Gastroesophageal sphincter (tissue), 4 donors: ENCODE measurements at regions not wholly inside any gene's neighbourhood (a gene's known extent, or its start where the extent isn't known, plus 50 kb on each side); places are given as distances from the start of the nearest gene placed in this dataset.

ENCODE experiments used
- ATAC-seq: fragments of 150-250 bp; one replicate; pipeline ENCODE4 v1.9.1; 2016; ENCODE audit warnings: mild to moderate bottlenecking, moderate library complexity
- H3K27ac ChIP-seq, 4 donors: fragments of 200-600 bp; sonication (generic) in 3 of 4; 1 replicate in 3 of 4; 2 replicates in 1 of 4; pipeline ENCODE4 v1.5.1; 2016 to 2019
- H3K27me3 ChIP-seq: fragments of 200-600 bp; sonication (generic); one replicate; pipeline ENCODE4 v1.5.1; 2019
- H3K36me3 ChIP-seq, 2 donors: fragments of 200-600 bp; sonication (generic); one replicate each; pipeline ENCODE4 v1.5.1; 2019; ENCODE audit warnings: control low read depth in 1 of 2
- H3K4me1 ChIP-seq, 3 donors: fragments of 200-600 bp; sonication (generic); 1 replicate in 2 of 3; 2 replicates in 1 of 3; pipeline ENCODE4 v1.5.1; 2016 to 2019; ENCODE audit warnings: control low read depth in 2 of 3
- H3K4me3 ChIP-seq, 2 donors: fragments of 200-600 bp; sonication (generic); one replicate each; pipeline ENCODE4 v1.5.1; 2019; ENCODE audit warnings: mild to moderate bottlenecking in 1 of 2, moderate library complexity in 1 of 2
- H3K9me3 ChIP-seq, 3 donors: fragments of 200-600 bp; sonication (generic); one replicate each; pipeline ENCODE4 v1.5.1; 2017 to 2019; ENCODE audit warnings: control low read depth in 2 of 3
- EP300 ChIP-seq: sonication (generic); formaldehyde crosslinking; IDR thresholded peaks from one replicate; pipeline ENCODE4 v1.6.1; 2017; ENCODE audit warnings: antibody characterized with exemption, mild to moderate bottlenecking
- POLR2A ChIP-seq, 2 donors: fragments of 450-650 bp; IDR thresholded peaks; one replicate each; pipeline ENCODE4 v1.6.1; 2017; ENCODE audit warnings: antibody characterized with exemption in 2 of 2, mild to moderate bottlenecking in 2 of 2, moderate library complexity in 1 of 2
- POLR2AphosphoS5 ChIP-seq: sonication (generic); formaldehyde crosslinking; IDR thresholded peaks from one replicate; pipeline ENCODE4 v1.6.1; 2017; ENCODE audit warnings: antibody characterized with exemption
- WGBS, 2 donors: methylation state at CpG; one replicate each; pipeline ENCODE4 v1.1.5; 2018; ENCODE audit warnings: low coverage in 1 of 2; 5-methylcytosine and 5-hydroxymethylcytosine counted together
- TF ChIP-seq, protein P1 (sequence below), 4 experiments: fragments of 200-600 bp in 2 of 4; fragments of 450-650 bp in 2 of 4; sonication (generic) in 1 of 4; IDR thresholded peaks; one replicate each; pipeline ENCODE4 v1.5.1; 2017 to 2019; ENCODE audit warnings: antibody characterized with exemption in 4 of 4, mild to moderate bottlenecking in 2 of 4, moderate library complexity in 2 of 4

DNA sequence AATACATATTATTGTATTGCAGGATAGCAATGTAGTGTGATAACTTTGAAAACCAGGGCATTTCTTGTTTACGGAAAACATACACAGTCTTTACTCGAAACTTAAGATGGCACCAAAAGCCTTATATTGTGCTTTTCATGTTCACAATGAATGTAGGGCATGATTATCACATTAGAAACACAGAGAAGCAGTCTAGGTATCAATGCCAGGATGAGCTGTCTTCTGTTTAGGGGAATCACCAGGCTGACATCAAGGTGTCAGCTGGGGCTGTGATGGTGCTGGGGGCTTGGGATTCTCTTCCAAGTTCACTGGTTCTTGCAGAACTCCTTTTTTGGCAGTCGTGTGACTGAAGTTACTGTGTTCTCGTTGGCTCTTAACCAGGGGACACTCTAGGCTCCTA, 1067.3 kb downstream of the FLRT2 start:
- ATAC-seq: no peak
- Histone ChIP-seq H3K4me3 (no peak overlapping the region), H3K27ac (no peak overlapping the region), H3K9me3 (no peaks in the 10 kb centered on the region), H3K27me3 (no peaks in the 10 kb centered on the region), H3K36me3 (no peaks in the 10 kb centered on the region), H3K4me1 (no peaks in the 10 kb centered on the region)
- 60 to 75% methylated on average over 2 to 3 of the region's 4 CpGs for WGBS, 2 donors
- TF ChIP-seq POLR2AphosphoS5: no peak
- TF ChIP-seq EP300: no peak
- TF ChIP-seq, protein P1, sequence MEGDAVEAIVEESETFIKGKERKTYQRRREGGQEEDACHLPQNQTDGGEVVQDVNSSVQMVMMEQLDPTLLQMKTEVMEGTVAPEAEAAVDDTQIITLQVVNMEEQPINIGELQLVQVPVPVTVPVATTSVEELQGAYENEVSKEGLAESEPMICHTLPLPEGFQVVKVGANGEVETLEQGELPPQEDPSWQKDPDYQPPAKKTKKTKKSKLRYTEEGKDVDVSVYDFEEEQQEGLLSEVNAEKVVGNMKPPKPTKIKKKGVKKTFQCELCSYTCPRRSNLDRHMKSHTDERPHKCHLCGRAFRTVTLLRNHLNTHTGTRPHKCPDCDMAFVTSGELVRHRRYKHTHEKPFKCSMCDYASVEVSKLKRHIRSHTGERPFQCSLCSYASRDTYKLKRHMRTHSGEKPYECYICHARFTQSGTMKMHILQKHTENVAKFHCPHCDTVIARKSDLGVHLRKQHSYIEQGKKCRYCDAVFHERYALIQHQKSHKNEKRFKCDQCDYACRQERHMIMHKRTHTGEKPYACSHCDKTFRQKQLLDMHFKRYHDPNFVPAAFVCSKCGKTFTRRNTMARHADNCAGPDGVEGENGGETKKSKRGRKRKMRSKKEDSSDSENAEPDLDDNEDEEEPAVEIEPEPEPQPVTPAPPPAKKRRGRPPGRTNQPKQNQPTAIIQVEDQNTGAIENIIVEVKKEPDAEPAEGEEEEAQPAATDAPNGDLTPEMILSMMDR (IDR thresholded peaks at IDR 0.05): no peak
- no peak for TF ChIP-seq POLR2A (IDR thresholded peaks at IDR 0.05)

DNA sequence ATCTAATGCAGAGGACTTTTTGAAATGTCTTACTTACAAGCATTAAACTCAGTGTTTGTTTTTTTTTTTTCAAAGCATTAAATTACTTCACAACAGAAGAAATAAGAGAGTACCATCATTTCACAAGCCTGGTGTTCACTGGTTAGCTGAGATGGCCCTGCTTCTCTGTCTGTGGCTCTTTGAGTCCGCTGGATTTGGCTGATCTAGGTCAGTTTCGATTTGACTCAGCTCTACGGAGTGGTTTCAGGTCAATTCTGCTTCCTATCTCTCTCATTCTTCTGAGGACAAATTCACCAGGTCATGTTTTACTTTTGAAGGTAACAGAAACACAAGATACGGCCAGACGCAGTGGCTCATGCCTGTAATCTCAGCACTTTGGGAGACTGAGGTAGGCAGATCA, 1066.1 kb downstream of the FLRT2 start:
- no peak for ATAC-seq
- Histone ChIP-seq H3K4me3 (no peak overlapping the region), H3K4me1 (no peaks in the 10 kb centered on the region), H3K27ac (no peak overlapping the region), H3K9me3 (no peaks in the 10 kb centered on the region), H3K36me3 (no peaks in the 10 kb centered on the region), H3K27me3 (no peaks in the 10 kb centered on the region)
- TF ChIP-seq POLR2AphosphoS5 (no peak), EP300 (no peak), POLR2A (IDR thresholded peaks at IDR 0.05) (no peak)
- TF ChIP-seq, protein P1 (IDR thresholded peaks at IDR 0.05): no peak
- no CpG with 5 or more reads among the region's 5 CpGs for WGBS, 2 donors

DNA sequence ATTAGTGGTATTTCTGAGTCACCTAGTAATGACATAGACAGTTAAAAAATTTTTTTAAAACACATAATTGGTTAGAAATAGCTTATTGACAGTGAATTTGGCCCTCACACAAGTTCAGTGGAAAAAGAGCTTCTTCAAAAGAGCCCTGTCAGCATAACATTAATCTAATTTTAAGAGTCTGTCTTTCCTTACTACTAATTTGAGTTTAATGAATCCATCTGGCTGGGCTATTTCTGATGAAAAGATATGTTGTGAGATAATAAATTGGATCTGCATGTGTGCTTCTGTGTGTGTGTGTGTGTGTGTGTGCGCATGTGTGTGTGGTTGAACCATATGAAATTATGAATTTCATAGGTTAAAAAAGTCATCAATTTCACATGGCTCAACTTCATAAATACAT, 1045.2 kb downstream of the FLRT2 start:
- Histone ChIP-seq H3K36me3 (no peaks in the 10 kb centered on the region), H3K9me3 (peaks cover 0 to 10% (median 0%) of the 10 kb centered on the region in 3 donors), H3K27ac (no peak overlapping the region), H3K4me1 (no peaks in the 10 kb centered on the region), H3K4me3 (no peak overlapping the region), H3K27me3 (no peaks in the 10 kb centered on the region)
- TF ChIP-seq POLR2A (IDR thresholded peaks at IDR 0.05) (no peak), POLR2AphosphoS5 (no peak), EP300 (no peak)
- TF ChIP-seq, protein P1 (IDR thresholded peaks at IDR 0.05): no peak
- 80 to 94% methylated on average over 1 of the region's 1 CpG for WGBS, 2 donors
- no peak for ATAC-seq

DNA sequence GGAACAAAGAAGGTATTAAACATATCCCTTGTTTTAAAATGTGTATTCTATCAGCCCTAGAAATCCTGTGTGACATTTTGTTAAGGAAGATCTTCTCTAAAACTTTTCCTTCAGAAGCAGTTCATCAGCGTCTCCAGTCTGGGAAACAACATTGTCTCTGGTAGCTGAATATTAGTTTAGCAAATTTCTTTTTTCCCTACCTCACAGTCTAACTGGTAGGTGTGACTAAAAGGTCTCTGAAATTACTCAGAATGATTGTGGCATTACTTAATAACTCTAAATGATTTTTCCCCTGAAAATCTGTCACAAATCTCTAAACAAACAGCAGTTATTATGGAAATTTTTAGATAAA, 1044.8 kb downstream of the FLRT2 start:
- Histone ChIP-seq H3K36me3 (no peaks in the 10 kb centered on the region), H3K27me3 (no peaks in the 10 kb centered on the region), H3K9me3 (peaks cover 0 to 14% (median 0%) of the 10 kb centered on the region in 3 donors), H3K4me3 (no peak overlapping the region), H3K27ac (no peak overlapping the region), H3K4me1 (no peaks in the 10 kb centered on the region)
- ATAC-seq: no peak
- WGBS, 2 donors: 29 to 61% methylated on average over 1 of the region's 1 CpG
- TF ChIP-seq, protein P1 (IDR thresholded peaks at IDR 0.05): no peak
- TF ChIP-seq EP300: no peak
- no peak for TF ChIP-seq POLR2AphosphoS5
- no peak for TF ChIP-seq POLR2A (IDR thresholded peaks at IDR 0.05)

DNA sequence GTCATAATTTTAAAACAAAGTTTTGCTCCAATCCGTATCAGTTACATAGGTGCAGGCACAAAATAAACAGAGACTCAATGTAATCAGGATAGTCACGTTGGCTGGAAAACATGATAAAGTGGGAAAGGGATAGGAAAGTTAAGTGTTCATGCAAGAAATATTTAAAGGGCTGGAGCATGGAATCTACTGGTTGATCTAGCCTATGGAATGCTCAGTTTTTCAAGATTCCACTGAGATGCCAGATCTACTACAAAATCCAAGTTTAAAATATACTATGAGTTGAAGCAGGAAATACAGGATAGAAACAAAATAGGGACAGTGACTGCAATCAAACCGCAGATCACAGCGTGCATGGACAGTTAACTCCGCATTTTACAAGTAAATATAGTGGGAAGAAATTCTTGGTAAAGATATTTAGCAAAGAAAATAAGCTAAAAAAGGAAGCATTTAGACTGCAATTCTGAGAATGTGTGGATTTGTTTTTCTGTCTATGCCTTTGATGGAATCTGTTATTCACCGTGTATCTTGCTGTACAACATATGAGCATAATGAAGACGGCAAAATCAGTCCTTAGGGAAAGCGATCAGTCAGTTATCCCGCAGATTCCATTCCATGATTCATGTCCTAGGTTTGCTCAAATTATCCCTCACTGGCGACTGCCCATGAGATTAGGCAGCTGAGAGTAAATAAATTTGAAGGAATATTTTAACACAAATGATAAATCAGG, 1044.3 kb downstream of the FLRT2 start:
- WGBS, 2 donors: 45 to 78% methylated on average over 10 of the region's 10 CpGs
- no peak overlapping the region for H3K27ac ChIP-seq
- no peak for ATAC-seq
- no peaks in the 10 kb centered on the region for H3K36me3 ChIP-seq
- TF ChIP-seq EP300 (no peak), POLR2AphosphoS5 (no peak), POLR2A (IDR thresholded peaks at IDR 0.05) (no peak)
- TF ChIP-seq, protein P1 (IDR thresholded peaks at IDR 0.05): no peak
- H3K9me3 ChIP-seq: peaks cover 0 to 16% (median 0%) of the 10 kb centered on the region in 3 donors
- H3K4me3 ChIP-seq: no peak overlapping the region
- no peaks in the 10 kb centered on the region for H3K4me1 ChIP-seq
- no peaks in the 10 kb centered on the region for H3K27me3 ChIP-seq
